Brain microvascular endothelial cell (primary cell): ENCODE measurements at regions not wholly inside any gene's neighbourhood (a gene's known extent, or its start where the extent isn't known, plus 50 kb on each side); places are given as distances from the start of the nearest gene placed in this dataset.

Experiments used
- DNase-seq: peaks from one replicate; pipeline ENCODE4 v3.0.0-alpha.2; 2020
- H3K27ac ChIP-seq: fragments of 250-450 bp; sonication (Bioruptor Pico); 2 replicates; pipeline ENCODE4 v1.5.1; 2020; ENCODE audit warnings: mild to moderate bottlenecking, moderate library complexity
- H3K27me3 ChIP-seq: fragments of 250-450 bp; sonication (Bioruptor Pico); replicated peaks from 2 replicates; pipeline ENCODE4 v1.5.1; 2020; ENCODE audit warnings: mild to moderate bottlenecking
- H3K36me3 ChIP-seq: fragments of 250-450 bp; sonication (Bioruptor Pico); replicated peaks from 2 replicates; pipeline ENCODE4 v1.5.1; 2020; ENCODE audit warnings: mild to moderate bottlenecking
- H3K4me3 ChIP-seq: 2 replicates; pipeline ENCODE4 v1.5.1; 2011; ENCODE audit warnings: low read depth, mild to moderate bottlenecking, control low read depth, low read length, moderate library complexity
- in situ Hi-C: cut with HindIII; loops from 2 replicates; pipeline ENCODE4 v1.10.0; 2017; ENCODE audit warnings: low sequenced_read_pairs, low pct_ligation_motif_present
- TF ChIP-seq, protein P1 (sequence below): IDR thresholded peaks from 2 replicates; pipeline ENCODE4 v1.5.1; 2011; ENCODE audit warnings: low read depth, mild to moderate bottlenecking, moderate library complexity, low read length, control low read depth, inconsistent platforms; ENCODE audit errors: missing control alignments

GRCh38 chr10:21249435-21249834 lies 276.0 kb downstream of the SKIDA1 start:
- TF ChIP-seq, protein P1, sequence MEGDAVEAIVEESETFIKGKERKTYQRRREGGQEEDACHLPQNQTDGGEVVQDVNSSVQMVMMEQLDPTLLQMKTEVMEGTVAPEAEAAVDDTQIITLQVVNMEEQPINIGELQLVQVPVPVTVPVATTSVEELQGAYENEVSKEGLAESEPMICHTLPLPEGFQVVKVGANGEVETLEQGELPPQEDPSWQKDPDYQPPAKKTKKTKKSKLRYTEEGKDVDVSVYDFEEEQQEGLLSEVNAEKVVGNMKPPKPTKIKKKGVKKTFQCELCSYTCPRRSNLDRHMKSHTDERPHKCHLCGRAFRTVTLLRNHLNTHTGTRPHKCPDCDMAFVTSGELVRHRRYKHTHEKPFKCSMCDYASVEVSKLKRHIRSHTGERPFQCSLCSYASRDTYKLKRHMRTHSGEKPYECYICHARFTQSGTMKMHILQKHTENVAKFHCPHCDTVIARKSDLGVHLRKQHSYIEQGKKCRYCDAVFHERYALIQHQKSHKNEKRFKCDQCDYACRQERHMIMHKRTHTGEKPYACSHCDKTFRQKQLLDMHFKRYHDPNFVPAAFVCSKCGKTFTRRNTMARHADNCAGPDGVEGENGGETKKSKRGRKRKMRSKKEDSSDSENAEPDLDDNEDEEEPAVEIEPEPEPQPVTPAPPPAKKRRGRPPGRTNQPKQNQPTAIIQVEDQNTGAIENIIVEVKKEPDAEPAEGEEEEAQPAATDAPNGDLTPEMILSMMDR: no peak
- no peak for DNase-seq
- in situ Hi-C loops: no loop called here
- no peak overlapping the region for H3K27ac ChIP-seq
- no peaks in the 10 kb centered on the region for H3K36me3 ChIP-seq
- H3K27me3 ChIP-seq: no peaks in the 10 kb centered on the region
- H3K4me3 ChIP-seq: no peak overlapping the region

- Histone ChIP-seq H3K36me3 (no peaks in the 10 kb centered on the region), H3K4me3 (no peak overlapping the region)
- TF ChIP-seq, protein P1: no peak
These were observed 277.9 kb downstream of the SKIDA1 start for GRCh38 chr10:21247592-21247991.

GRCh38 chr10:21246178-21246577 lies 279.3 kb downstream of the SKIDA1 start:
- TF ChIP-seq, protein P1: no peak
- H3K36me3 ChIP-seq: no peaks in the 10 kb centered on the region
- H3K27me3 ChIP-seq: no peaks in the 10 kb centered on the region
- no peak overlapping the region for H3K4me3 ChIP-seq
- no peak for DNase-seq
- in situ Hi-C loops: no loop called here
- no peak overlapping the region for H3K27ac ChIP-seq

More at GRCh38 chr10:21247592-21247991, 277.9 kb downstream of the SKIDA1 start:
- Histone ChIP-seq H3K27ac (no peak overlapping the region), H3K27me3 (no peaks in the 10 kb centered on the region)
- in situ Hi-C loops: no loop called here
- DNase-seq: no peak

GRCh38 chr10:21243748-21244257 lies 281.7 kb downstream of the SKIDA1 start:
- DNase-seq: no peak
- H3K36me3 ChIP-seq: no peaks in the 10 kb centered on the region
- H3K27ac ChIP-seq: no peak overlapping the region
- no peak overlapping the region for H3K4me3 ChIP-seq
- TF ChIP-seq, protein P1: no peak
- H3K27me3 ChIP-seq: no peaks in the 10 kb centered on the region
- in situ Hi-C loops: no loop called here

DNA sequence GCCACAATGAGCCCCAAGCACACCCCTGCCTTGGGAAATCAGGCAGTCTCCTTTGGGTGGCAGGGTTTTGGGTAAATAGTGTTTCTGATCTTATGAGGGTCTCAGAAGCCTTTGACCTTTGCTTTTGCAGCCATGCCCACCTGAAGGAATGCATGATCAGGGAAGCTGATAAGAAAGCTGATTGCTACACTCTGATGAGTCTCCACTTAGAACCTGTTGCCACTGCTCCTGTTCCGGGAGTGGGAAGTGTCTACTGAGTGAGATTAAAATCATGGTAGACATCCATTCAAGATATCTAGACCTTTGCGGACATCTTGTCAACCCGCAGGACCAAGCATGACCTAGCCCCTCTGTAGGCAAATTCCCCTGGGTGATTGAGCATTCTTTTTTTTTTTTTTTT lies 282.6 kb downstream of the SKIDA1 start:
- H3K36me3 ChIP-seq: no peaks in the 10 kb centered on the region
- no peak overlapping the region for H3K4me3 ChIP-seq
- TF ChIP-seq, protein P1: no peak
- H3K27me3 ChIP-seq: no peaks in the 10 kb centered on the region
- in situ Hi-C loops: no loop called here
- H3K27ac ChIP-seq: no peak overlapping the region
- DNase-seq: no peak

DNA sequence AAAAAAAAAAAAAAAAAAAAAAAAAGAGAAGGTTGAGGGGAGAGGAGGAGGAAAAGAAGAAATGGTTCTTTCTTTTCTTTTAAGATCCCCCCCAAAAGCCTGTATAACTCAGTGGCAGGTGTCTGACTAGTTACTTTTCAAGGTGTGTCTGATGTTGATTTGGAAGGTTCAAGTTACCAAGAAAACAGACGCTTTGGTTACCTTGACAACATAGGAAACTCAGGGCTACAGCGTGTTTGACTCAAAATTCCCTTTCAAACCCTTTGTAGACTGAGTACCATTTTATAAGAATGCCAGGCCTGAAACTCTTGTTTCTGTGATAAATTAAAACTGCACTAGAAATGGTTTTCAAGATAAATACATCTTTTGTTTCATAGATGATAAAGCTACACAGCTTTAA lies 286.8 kb downstream of the SKIDA1 start:
- TF ChIP-seq, protein P1: no peak
- H3K36me3 ChIP-seq: no peaks in the 10 kb centered on the region
- no peak overlapping the region for H3K4me3 ChIP-seq
- in situ Hi-C loops: no loop called here
- H3K27me3 ChIP-seq: no peaks in the 10 kb centered on the region
- no peak overlapping the region for H3K27ac ChIP-seq
- no peak for DNase-seq
